NCI-H2227 treated with DMSO at 0.1 percent for 48 hours (cell line): ENCODE measurements at regions not wholly inside any gene's neighbourhood (a gene's known extent, or its start where the extent isn't known, plus 50 kb on each side); places are given as distances from the start of the nearest gene placed in this dataset.

Experiments
- DNase-seq: peaks from one replicate; lab custom pipeline; 2025; lab: John Stamatoyannopoulos, UW

DNA sequence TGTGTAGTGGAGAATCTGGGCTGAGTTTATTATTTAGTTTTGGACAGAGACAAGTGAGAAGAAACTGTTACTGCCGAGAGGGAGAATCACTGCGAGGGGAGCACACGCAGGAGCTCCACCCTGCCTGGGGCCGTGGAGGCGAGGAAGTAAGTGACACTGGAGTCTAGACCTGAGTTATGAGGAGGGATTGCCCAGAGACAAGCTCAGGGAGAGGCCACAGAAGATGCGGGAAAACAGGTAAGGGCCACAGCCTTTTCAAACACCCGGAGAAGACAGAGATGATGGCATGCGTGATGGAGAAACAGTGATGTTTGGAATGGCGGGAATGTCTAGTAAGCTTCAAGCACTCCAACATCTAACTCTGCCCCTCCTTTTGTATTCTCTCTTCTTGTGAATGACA lies 84.1 kb downstream of the TNFSF11 start:
- no peak for DNase-seq

DNA sequence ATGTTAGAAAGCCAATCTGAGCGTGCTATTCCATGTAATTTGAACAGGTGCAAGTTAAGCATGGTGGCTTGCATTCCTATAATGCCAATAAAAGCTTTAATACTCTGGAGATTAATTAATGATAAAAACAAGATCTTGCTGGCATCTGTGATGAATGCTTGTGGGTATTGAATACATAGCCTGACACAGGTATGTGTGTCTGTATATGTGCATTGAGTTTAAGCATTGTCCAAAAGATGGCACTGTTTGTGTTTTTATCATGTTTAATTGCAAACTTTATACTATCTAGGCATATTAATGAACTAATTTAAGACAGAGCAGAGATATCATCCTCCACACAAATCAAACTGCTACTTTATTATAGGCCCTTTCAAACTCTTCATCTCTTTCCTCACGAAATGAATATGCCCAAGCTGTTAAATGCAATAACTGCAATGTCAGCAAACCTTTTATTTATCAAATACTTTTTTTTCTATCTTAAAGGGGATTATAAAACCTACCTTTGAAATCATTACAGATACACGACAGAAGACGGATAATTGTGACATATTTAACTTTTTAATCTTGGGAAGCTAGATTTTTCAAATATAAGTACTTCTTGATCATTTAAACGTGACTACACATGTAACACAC lies 86.5 kb downstream of the TNFSF11 start:
- no peak for DNase-seq

DNA sequence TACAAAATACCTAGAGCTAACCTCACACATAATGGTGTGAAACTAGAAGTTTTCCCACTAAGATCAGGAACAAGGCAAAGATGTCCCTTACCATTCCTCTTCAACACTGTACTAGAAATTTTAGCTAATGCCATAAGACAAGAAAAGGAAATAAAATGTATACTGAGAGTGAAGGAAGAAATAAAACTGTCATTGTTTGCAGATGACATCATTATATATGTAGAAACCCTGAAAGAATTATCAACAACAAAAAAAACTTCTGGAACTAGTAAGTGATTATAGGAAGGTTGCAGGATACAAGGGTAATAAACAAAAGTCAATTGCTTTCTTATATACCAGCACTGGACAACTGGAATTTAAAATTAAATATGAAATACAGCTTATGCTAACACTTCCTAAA lies 93.7 kb downstream of the TNFSF11 start:
- no peak for DNase-seq

DNA sequence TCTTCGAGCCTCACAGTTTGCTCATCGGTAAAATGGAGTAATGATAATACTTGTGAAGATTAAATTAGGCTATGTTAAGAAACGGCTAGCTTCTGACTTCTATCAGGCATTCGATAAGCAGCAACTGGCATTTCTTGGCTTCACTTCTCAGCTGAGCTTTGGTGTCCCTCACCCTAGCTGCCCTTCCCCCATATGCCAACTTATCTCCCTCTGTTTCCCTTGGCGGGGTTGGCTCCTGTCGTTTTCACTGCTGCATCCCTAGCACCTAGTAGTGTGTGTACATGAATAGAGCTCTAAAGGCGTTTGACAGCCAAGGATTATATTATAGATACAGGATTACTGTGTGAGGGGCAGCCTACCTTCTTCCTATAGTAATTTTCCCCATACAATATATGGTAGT lies 97.5 kb downstream of the TNFSF11 start:
- no peak for DNase-seq

DNA sequence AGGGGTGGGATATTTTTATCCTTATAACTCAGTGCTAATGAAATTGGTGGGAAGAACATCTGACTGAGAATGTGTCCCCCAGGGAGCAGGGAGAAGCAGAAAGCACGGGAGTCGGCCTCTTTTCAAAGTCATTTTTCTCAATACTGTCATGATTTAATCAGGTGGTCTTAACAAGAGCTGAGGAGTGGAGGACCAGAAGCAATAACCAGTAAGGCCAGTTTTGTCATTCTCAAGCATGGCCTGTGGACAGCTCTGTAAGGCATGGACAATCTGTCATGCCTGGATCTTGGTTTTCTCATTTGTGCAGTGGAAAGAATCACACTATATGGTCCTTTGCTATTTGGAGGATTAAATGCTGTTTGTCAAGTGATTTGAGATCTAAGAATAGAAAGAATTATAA lies 99.7 kb downstream of the TNFSF11 start:
- DNase-seq, result no peak

DNA sequence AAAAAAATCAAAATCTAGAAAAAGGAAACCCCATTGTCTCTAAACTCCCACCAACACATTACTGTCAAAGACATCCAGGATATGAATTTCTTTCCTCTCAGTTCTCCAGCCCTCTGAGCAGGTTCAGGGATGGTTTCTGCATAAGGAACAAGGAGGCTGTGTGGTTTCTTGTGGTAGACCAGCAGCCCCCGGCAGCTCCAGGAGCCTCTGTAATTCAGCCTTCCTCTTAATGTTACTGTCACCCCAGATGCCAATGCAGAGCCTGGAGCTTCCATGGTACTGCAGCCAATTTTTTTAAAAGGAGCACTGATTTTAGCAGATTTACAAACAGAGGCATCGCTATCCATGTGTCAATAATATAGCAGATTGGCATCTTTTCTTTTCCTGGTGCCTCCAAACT lies 100.6 kb upstream of the FAM216B start:
- no peak for DNase-seq

DNA sequence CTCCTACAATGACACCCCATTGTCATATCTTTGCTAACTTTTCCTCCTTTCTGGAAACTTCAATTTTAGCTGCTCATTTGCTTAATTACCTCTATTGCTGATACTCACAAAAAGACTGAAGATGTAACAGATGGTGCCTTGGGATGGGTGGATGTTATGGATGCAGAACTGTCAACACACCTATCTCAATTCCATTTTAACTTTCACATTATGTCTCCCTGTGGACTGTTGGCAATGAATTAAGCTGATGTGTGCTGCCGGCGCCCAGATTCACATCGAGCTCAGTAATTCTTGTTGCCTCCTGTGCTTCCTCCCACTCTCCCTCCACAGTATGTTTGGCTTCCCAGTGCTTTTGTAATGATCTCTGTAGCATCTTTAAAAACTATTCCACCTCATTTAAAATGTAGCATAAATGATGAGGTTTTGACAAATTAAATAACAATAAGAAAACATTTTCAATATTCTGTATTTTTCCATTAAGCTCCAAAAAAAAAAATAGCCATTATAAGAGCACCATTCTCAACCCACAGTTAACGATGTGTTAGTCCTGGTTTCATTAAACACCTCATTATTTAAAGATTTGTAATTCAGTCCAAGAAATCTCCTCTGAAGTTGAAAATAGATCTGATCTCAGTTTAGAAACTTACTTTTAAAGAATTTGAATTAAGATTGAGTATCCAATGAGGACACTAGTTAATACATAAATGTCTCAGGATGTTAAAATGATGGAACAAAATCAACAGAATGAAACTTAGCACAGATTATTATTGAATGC lies 99.9 kb upstream of the FAM216B start:
- no peak for DNase-seq

DNA sequence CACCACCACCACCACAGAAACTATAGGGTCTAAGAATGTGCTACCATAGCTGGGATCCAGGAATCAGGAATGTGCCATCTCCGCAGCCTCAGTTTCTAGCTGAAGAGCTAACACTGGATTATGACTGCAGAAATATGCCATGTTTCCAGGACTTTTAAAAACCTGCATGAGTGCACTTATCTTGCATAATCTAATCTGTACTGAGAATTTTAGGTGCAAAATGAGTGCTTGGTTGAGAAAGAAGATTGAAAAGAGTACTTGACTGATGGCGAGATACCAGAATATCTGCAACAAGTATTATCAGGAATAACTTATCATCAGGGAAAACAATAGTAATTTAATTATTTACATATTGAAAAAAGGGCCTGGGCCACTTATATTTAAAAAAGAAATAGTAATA lies 97.2 kb upstream of the FAM216B start:
- DNase-seq, result no peak

DNA sequence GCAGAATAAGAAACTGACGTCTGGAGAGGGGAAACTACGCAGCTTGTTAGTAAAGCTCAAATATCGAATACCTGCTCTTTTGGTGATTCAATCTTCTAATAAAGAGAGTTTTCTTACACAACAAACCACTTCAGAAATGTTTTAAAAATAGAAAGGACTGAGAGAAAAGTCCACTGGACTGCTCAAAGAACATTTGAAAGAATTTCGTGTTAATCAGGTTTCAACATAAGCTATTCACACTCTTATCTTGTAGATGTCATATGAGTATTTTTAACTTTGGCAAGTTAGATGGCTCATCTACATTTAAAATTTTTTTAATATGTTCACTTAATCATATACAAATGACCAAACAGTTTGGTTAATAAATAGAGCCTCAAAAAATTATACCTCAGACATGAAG lies 95.6 kb upstream of the FAM216B start:
- DNase-seq, result no peak

DNA sequence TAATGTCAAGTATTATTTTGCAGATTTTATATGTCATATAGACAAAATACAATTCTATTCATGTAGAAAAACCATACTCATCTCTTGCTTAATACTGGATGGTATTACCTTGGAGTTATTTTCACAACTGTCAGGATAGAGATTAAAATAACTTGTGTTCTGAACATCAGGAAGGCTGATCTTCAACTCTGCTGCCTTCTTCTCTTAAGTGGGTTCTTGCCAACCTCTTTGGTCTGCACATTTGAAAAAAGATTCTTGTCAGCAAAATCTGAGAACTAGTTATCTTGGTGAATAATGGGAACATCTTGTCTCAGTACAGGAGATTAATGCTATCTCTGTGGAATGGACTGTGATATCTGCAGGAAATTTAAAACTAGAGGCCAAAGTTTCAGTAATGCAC lies 95.2 kb upstream of the FAM216B start:
- DNase-seq, result no peak

DNA sequence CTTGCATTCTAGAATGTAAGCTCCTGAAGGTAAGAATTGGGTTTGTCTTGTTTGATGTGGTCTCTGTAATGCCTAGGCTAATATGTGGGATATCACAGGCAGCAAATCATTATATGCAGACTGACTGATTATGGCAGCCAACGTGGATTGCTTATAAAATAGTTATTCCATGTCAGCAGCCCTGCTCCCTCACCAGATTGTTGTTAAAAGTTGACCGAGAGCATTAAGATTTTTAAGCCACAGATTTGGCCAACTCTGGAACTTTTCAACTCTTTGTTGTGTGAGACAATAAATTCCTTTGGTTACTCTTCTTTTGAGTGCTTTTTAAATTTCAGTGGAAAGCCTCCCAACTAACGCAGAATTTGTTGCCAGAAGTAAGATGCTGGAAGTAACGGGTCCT lies 92.6 kb upstream of the FAM216B start:
- DNase-seq, result no peak

DNA sequence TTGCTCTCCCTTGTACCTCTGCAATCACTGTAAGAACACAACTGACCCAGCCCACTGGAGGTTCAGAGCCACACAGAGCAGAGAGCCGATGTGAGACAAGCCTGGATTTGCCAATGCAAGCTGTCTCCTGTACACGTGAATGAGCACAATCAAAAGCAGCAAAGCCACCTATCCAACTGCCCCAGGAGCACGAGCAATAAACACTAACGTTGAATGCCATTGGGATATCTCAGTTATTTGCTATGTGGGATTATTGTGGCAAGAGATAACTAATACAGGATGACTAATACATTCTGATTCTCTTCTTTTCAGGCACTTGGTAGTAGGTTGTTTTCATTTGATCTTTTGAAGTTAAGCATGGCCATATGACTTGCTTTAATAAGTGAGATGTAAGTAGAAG lies 85.2 kb upstream of the FAM216B start:
- DNase-seq, result no peak

DNA sequence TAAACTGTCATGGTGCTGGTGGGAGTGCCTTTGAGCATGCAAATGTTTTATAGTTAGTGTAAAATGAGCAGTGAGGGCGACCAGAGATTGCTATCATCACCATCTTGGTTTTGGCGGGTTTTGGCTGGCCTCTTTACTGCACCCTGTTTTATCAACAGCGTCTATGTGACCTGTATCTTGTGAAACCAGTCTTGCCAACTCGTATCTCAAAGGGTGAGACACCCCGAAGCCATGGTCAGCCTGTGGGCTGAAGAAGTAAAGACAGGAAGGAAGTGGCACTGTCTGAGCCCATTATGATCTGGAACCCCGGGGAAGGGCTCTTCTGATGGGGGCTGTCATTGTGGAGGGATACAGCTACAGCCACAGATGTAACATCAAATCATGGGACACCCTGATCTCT lies 81.5 kb upstream of the FAM216B start:
- DNase-seq, result no peak

DNA sequence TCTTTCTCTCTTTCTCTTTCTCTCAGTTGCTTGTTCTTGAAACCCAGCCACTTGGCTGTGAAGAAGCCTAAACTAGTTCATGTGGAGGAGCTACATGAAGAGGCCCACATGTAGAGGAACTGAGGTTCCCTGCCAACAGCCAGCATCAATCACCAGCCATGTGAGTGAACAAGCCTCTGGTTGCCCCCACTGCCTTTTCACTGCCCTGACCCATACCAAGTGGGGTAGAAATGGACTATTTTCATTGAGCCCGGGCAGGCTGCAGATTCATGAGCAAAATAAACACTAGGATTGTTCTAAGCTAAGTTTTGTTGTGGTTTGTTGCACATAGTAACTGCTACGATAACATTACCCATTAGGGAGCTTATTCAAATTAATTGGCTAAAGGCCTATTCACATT lies 78.7 kb upstream of the FAM216B start:
- no peak for DNase-seq

DNA sequence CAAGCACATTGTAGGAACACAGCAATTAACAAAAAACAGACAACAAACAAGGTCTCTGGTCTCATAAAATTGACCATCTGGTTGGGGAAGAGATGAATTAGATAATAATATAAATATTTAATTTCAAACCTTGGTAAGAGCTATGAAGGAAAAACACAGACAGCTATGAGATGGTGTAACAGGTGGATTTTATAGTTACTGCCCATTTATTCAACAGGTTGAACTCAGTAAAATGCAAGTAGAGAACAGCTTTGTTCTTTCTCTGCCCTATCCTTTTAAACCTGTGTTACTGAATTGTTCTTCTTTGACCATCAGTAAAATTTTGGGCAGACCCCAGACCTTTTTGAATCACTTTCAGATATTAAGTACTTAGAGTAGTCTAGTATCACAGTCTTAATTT lies 77.6 kb upstream of the FAM216B start:
- DNase-seq, result no peak

DNA sequence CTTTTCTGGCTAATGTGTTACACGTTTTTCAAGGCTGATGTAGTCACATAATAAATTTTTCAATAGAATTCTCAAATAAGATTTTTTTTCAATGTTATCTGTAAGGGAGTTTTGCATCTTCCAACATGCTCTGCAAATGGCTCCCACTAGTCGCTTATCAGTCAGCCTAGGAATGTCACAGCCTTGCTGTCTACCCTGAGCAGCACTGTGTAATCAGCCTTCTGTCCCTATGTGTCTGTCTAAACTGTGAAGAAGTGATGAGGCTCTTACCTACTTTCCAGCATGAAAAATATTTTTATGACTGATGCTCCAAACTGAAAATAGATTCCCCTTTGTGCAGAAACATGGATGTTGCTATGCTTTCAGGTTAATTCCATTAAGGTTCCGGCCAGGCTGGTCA lies 75.1 kb upstream of the FAM216B start:
- no peak for DNase-seq

DNA sequence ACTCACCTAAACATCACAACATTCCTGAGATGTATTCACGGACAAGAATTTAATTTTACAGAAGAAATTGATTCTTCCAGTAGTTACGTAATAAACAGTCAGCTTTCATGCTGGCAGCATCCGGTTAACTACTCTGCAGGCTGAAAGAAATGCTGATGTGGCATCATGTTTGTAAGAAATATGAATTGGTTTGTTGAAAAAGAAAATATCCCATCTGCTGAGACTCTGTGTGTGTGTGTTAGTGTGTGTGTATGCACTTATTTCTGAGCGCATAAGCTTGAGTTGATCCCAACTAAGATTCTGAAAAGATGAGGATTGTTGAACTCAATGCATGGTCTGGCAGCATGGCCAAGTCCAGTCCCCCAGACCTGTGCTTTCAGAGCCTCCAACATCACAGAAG lies 74.3 kb upstream of the FAM216B start:
- DNase-seq, result no peak

DNA sequence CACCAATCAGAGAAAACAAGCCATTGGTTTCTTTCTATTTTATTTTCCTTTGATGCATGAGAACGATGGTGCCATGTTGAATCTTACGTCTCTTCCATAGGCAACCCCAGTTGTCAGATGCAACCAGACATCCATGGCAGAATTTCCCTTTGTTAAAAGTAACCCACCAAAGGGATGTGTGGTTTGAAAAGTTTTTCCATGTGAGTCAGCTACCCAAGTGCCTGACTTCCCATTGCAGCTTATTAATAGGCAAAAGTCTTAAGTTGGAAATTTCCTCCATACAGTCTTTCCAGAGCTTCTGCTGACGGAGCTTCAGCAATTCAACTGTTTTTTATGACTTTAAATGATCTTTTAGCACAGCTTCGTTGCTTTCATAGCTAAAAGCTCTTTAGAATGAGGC lies 73.8 kb upstream of the FAM216B start:
- DNase-seq, result no peak

DNA sequence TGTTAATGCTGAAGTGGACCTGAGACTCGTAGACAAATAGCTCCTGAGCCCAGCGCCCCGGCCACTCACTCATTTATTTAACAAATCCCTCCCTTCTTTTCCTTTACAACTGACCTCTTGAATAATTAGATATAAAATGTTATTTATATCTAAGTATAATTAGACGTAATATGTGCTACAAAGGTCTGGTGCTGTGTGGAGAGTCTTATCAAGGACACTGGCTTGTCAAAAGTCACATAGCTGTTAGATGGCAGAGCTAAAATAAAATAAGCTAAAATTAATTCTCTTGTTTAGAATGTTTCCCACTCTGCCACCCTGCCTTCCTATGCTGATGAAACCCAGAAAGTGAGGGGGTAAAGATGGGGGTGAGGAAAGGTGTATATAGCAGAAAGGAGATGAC lies 73.0 kb upstream of the FAM216B start:
- no peak for DNase-seq

DNA sequence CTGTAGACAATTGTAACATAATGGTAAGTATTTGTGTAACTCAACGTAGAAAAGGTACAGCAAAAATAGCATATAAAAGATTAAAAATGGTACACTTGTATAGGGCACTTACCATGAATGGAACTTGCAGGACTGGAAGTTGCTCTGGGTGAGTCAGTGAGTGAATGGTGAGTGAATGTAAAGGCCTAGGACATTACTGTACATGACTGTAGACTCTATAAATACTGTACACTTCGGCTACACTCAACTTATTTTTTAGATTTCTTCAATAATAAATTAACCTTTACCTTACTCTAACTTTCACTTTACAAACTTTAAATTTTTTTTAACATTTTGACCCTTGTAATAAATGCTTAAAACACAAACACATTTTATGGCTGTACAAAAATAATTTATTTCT lies 72.1 kb upstream of the FAM216B start:
- DNase-seq, result no peak

DNA sequence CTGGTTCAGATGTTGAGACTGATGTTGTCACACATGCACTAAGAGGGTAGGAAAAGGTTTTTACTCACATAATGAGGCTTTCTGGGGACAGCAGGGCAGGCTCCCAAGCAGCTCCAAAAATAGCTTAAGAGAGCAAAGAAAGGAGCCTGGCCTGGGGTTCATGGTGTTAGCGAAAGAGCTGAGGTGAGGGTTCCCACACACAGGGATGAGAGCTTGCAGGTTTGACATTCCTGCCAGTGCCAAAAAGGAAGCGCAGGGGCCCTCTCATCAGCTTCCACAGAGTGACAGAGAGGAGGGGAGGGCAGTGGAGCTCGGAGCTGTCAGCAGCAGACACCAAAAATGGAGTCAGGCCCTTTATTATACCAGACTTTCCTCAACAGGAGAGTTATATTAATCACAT lies 65.5 kb upstream of the FAM216B start:
- DNase-seq, result no peak

DNA sequence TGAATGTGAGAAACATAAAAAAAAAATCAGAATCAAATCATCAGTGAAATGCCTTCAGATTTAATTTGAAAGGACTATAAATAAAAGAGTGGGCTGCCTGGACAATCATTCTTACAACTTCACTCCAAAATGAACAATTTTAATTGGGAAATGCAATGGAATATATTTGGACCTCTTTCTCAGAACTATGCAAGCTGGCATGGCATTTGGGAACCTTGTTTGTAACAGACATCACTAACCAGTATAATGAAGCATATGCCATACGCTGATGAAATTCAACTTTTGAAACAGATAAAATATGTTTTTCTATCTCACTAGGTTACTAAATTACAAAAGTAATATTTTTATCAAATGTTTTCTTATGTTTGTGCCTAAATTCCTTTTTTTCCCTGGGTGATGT lies 64.2 kb upstream of the FAM216B start:
- no peak for DNase-seq

DNA sequence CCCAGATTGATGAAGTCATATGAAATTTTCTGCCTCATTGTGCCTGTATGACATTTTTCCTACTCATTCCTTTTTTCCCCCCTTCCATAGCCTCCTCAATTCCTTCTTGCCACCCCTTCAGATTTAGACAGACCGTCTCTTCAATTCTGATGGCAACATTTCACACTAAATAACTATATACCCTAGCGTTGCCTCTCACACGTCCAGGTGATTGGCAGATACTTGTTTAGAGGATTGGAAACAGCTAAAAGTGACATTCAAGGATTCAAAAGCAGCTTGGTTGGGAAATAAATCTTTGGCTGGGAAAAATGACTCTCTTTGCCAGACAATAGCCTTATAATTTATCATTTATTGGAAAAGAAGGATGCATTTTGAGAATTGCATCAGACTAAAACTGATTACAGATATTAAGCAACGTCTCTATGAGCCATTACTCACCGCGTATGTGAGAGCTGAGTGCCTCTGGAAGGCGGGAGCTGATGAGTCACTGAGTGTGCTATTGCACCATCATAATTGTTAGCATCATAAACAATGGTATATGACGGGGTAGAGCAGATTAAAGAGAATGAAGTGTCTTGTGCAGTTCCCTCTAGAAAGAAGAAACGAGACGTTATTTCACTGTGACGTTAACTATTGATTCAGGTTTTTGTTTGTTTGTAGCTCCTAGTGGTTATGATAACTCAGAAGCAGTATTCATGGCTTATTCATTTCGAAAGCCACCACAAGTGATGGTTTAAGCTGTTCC lies 61.1 kb upstream of the FAM216B start:
- peak; percentile 43 for DNase-seq

DNA sequence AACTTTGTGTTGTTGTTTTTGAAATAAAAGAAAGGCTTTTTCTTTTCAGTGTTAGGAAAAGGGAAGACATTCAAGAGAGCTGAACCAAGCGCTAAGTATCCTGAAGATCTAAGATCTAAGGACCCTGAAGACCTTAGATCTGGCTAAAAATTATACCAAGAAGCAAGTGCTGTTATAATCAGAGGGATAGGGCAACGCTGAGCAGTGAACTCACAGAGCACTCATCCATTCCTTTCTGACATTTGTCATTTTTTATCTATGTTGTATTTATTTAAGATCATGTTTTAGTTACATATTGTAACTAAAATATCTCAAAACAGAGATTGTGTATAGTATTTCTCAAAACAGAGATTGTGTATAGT lies 60.5 kb upstream of the FAM216B start:
- DNase-seq, result no peak
